ENCODE measurements at regions not wholly inside any gene's neighbourhood (a gene's known extent, or its start where the extent isn't known, plus 50 kb on each side); places are given as distances from the start of the nearest gene placed in this dataset.
A peak's percentile ranks its signal among the peaks of the same experiment; 100 is the strongest.
"Not testable (repeated sequence)": the region's sequence is repeated elsewhere in the genome, so short reads cannot be mapped to it uniquely, and the experiment has no call there.

DNA sequence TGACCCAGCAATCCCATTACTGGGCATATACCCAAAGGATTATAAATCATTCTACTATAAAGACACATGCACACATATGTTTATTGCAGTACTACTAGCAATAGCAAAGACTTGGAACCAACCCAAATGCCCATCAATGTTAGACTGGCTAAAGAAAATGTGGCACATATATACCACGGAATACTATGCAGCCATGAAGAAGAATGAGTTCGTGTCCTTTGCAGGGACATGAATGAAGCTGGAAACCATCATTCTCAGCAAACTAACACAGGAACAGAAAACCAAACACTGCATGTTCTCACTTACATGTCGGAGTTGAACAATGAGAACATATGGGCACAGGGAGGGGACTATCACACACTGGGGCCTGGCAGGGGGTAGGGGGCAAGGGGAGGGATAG is 183.0 kb downstream of the HACE1 start:
- DNase-seq (ENCODE audit: low read depth) = not testable (repeated sequence)

DNA sequence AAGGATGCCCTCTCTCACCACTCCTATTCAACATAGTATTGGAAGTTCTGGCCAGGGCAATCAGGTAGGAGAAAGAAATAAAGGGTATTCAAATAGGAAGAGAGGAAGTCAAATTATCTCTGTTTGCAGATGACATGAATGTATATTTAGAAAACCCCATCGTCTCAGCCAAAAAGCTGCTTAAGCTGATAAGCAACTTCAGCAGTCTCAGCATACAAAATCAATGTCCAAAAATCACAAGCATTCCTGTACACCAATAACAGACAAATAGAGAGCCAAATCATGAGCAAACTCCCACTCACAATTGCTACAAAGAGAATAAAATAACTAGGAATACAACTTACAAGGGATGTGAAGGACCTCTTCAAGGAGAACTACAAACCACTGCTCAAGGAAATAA is 184.6 kb downstream of the HACE1 start:
- not testable (repeated sequence) for DNase-seq (ENCODE audit: low read depth)

DNA sequence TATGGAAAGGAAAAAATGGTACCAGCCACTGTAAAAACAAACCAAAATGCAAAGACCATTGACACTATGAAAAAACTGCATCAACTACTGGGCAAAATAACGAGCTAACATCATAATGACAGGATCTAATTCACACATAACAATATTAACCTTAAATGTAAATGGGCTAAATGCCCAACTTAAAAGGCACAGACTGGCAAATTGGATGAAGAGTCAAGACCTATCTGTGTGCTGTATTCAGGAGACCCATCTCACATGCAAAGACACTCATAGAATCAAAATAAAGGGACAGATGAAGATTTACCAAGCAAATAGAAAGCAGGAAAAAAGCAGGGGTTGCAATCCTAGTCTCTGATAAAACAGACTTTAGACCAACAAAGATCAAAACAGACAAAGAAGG is 186.6 kb downstream of the HACE1 start:
- not testable (repeated sequence) for DNase-seq (ENCODE audit: low read depth)

DNA sequence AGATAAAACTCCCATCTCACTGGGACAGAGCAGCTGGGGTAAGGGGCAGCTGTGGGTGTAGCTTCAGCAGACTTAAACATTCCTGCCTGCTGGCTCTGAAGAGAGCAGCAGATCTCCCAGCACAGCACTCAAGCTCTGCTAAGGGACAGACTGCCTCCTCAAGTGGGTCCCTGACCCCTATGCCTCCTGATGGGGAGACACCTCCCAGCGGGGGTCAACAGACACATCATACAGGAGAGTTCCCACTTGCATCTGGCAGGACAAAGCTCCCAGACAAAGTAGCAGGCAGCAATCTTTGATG is 188.2 kb downstream of the HACE1 start:
- DNase-seq (ENCODE audit: low read depth) = not testable (repeated sequence)

DNA sequence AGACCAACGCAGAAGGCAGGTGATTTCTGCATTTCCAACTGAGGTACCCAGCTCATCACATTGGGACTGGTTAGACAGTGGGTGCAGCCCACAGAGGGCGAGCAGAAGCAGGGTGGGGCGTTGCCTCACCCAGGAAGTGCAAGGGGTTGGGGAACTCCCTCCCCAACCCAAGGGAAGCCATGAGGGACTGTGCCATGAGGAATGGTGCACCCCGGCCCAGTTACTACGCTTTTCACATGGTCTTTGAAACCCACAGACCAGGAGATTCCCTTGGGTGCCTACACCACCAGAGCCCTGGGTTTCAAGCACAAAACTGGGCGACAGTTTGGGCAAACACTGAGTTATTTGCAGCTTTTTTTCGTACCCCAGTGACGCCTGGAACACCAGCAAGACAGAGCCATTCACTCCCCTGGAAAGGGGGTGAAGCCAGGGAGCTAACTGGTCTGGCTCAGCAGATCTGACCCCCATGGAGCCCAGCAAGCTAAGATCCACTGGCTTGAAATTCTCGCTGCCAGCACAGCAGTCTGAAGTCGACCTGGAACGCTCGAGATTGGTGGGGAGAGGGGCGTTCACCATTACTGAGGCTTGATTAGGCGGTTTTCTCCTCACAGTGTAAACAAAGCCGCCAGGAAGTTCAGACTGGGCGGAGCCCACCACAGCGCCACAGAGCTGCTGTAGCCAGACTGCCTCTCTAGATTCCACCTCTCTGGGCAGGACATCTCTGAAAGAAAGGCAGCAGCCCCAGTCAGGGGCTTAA is 188.7 kb downstream of the HACE1 start:
- DNase-seq (ENCODE audit: low read depth) = not testable (repeated sequence)

DNA sequence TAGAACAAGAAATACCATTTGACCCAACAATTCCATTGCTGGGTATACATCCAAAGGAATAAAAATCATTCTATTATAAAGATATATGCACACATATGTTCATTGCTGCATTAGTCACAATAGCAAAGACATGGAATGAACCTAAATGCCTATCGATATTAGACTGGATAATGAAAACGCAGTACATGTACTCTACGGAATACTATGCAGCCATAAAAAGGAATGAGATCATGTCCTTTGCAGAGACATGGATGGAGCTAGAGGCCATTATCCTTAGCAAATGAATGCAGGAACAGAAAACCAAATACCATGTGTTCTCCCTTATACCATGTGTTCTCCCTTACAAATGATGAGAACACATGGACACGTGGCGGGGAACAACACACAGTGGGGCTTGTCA is 190.2 kb downstream of the HACE1 start:
- no peak for DNase-seq (ENCODE audit: low read depth)

DNA sequence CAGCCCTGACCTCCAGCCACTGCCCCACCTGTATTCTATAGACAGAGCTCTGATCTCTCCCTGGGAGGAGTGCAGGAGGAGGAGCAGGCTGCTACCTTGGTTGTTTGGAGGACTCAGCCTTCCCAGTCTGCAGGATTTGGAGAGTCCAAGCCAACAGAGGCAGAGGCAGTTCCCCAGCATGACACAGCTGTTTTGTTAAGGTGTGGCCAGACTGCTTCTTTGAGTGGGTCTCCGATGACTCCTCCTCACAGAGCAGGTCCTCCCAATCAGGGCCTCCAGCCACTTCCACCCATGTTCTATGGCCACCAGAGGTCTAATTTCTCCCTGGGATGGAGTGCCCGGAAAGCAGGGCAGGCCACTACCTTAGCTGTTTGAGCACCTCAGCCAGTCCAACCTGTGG is 203.5 kb downstream of the HACE1 start:
- no peak for DNase-seq (ENCODE audit: low read depth)

DNA sequence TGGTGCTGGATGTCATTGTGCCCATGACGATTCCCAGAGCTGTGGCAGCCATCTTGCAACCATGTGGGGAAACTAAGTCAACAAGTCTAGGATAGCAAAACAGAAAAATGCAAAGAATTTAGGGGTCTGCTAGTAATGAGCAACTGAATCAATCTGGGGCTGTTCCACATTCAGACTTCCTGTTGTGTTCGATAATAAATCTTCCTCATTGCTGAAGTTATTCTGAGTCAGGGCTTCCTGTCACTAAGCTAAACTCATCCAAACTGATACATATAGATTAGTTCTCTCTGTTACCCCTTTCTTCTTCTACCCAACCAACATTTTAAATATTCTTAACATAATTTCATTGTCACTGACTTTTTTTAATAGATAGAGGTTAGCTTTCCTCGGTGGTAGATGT is 205.9 kb downstream of the HACE1 start:
- no peak for DNase-seq (ENCODE audit: low read depth)

DNA sequence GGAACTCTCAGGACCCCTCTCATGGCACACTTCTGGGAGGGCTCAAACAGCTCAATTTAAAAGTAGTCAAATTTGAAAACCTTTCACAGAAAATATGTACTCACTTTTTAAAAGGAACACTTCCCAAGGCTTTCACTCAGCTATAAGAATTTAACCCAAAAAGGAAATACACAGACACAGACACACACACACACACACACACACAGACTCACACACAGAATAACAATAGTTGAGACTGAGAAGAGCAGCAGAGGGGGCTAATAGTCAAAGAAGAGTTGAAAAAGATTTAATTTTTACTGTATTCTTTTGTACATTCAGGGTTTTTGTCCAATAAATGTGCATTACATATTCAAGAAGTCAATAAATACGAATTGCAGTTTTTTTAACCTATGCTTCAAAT is 211.4 kb downstream of the HACE1 start:
- DNase-seq (ENCODE audit: low read depth) = no peak

DNA sequence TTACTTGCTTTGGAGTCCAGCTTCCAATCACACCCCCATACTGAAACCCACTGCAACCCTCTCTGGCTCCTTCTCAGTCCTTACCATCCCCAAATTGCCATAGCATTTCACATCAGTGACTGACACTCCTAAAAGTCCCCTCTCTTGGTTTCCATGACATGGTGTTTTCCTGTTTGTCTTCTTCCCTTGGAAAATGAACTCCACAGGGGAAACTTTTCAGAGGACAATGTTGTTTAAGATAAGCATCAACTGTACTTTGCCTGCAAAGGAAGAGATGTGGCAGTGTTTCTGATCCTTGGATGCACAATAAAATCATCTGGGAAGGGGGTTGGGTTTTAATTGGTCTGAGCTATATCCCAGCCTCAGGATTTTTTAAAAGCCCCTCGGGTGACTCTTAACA is 214.9 kb downstream of the HACE1 start:
- no peak for DNase-seq (ENCODE audit: low read depth)

DNA sequence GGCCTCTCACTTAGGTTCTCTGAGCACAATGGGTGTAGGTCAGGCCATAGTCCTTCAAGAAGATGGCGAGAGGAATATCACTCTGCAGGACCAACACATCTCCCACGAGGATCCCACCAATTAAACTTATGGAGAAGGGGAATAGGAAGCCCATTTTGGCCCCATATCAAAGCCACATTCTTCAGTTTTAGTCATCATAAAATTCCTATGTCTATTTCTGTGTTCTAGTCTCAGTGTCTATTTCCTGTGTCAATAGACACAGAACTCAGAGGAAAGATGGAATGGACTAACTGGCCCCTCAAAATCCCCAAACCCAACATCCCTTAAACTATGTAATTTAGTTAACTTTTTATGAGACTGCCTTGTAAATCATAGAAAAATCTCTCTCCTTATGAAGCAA is 216.8 kb downstream of the HACE1 start:
- no peak for DNase-seq (ENCODE audit: low read depth)

DNA sequence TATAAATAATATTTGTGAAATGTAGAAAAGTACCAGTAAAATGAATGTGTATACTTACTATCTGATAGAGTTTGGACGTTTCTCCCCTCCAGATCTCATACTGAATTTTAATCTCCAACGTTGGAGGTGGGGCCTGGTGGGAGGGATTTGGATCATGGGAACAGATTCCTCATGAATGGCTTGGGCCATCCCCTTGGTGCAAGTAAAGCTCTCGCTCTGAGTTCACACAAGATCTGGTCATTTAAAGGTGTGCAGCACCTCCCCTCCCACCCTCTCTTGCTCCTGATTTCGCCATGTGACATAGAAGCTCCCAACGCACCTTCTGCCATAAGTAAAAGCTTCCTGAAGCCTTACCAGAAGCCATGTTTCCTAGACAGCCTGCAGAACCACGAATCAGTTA is 219.0 kb downstream of the HACE1 start:
- no peak for DNase-seq (ENCODE audit: low read depth)

DNA sequence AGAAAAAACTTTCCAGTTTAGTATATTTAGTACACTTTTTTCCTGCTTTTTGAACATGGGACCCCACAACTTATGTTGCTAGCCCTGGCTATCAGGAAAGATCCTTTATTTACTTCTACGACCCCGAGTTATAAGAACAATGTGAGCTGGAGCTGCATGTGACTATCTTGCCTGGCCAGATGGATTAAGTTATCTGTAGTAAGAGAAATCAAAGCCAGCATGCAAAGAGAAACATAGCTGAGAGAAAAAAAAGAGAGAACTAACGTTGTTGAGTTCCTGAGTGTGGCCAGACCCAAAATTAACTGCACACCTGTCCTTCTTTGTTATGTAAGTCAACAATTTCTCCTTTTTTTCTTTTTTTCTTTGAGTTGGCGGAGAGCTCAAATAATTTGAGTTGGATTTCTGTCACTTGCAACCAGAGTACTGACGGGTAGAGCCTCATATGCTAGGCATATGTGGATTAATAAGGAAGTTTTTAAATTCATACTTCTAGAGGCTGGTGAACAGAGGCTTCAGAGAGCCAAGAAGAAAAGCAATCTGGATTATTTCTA is 219.5 kb downstream of the HACE1 start:
- DNase-seq (ENCODE audit: low read depth) = peak; percentile 45

DNA sequence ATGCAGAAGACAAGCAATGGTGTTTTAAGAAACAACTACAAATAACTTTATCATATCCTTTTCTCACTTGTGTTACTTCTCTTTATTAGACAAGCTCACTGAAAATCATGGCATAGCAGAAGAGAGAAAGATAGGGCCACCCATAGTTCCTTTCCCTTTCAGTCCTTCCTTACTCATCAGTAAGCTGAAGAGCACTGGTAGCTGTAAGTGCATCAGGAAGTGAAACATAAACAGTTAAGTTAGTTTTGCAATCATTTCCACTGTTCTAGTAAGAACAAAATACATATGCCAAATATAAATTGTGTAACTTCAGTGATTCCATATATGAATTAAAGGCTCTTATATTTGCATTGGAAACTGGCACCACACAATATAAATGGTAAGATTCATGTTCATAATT is 220.1 kb downstream of the HACE1 start:
- DNase-seq (ENCODE audit: low read depth) = peak; percentile 88

DNA sequence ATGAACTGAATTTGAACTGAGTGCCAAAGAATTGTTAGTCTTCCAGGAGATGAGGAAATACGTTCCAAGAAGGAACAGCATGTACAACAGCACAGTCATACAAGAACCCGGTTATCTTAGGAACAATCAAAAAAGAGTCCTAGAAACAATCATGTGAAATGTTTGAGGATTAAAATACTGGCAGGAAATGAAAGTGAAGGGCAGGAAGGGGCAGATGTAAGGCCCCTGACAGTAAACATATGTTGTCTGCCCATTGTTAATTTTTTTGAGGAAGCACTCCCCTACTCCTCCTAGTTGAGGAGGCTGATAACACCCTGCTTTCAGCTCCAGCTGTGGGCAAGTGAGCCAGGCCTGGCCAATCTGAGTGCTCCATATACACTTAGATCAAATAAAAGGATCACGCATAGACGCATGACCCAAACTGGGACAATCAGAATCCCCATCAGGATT is 220.9 kb downstream of the HACE1 start:
- peak; percentile 97 for DNase-seq (ENCODE audit: low read depth)

DNA sequence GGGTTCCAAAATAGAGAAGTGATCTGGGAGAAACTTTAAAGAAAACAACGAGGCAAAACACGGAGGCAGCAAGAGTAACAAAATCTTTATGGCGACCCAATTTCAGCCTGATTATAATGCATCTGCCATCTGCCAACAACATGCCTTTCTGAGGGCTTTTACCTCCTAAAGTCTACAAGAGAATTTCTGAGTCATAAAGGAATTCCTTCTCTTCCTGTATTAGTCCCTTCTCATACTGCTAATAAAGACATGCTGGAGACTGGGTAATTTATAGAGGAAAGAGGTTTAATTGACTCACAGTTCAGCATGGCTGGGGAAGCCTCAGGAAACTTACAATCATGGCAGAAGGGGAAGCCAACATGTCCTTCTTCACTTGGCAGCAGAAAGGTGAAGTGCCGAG is 226.6 kb downstream of the HACE1 start:
- peak; percentile 46 for DNase-seq (ENCODE audit: low read depth)

DNA sequence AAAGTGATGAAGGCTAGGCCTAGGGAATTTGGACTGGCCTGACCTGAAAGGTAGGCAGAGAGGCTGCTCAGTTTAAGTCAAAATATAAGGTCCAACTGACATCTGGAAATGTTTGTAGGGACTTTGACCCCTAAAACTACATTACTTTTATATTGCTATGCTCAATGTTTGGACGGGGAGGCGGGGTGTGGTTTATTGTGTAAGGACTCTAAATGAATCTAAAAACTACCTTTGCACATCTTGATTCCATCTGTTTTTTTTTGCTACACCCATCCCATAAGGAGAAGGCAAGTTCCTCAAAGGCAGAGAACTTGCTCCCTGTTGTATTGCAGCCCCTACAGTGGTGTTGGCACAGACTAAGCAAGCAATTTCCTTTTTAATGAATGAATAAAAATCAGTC is 227.1 kb downstream of the HACE1 start:
- DNase-seq (ENCODE audit: low read depth) = no peak

DNA sequence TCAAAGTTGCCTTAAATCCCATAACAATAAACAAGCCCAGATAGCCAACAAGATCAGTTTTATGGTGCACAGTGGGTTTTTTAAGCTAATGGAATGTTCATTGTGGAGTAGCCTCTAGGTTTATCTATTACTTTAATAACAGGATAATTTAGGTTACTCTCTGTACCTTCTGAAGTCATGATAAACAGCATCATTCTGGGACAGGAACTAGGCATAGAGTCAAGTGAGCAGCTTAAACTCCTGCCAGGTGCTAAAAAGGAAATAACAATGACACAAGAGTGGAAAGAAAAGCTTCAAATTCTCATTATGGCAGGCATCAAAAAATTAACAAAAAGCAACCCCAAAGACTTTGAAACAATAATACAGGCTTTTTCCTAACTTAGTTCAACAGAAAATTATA is 228.8 kb downstream of the HACE1 start:
- no peak for DNase-seq (ENCODE audit: low read depth)

DNA sequence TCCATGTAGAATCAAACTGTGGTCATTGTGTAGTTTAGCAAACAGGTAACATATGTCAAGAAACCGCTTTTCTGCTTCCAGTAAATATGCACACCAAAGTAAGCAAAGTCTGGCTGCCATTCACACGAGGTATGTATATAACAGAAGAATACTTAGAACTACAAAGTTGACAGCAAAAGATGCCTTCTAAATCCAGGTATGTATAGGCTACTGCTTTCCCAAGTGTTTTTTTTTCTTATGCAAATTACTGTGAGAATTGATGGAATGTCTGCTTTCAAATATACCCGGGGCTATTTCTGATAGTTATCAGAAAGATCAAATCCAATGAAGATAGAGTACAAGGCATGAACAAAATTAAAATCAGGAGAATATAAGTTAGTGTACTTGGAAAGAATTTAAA is 229.2 kb downstream of the HACE1 start:
- DNase-seq (ENCODE audit: low read depth) = no peak

DNA sequence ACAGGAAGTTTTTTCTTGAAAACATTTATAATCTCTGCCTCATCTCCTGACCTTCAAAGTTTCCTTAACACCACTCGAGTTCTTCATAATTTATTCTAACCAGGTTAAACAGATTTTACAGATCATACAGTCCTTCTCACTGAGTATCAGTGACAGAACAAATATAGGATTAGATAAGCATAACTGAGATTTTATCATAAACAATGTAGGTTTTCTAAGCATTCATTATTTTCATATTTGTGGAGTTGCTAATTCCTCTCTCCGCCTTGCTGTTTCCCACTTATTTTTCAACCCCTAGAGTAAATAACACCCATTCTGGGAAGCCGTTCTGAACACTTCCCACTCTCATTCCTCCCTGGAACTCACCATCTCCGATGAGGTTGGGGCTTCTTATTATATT is 229.9 kb downstream of the HACE1 start:
- peak; percentile 37 for DNase-seq (ENCODE audit: low read depth)

DNA sequence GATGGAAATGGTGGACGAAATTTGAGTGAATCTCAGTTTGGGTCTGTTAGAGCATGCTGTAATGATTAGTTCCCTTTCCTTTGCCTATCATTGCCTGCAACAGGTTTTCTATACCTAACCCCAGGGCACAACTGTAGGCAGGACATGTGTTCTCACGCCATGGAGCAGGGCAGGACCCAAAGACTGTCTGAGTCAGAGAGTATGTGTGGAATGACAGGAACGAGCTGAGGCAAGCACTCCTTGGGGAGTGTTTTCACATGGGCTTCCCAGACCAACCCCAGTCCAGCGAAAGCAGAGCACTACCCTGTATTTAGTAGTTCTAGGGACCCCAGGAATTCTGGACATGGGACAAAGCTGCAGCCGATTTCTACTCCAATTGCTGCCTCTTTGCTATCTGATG is 234.2 kb downstream of the HACE1 start:
- DNase-seq (ENCODE audit: low read depth) = peak; percentile 88

DNA sequence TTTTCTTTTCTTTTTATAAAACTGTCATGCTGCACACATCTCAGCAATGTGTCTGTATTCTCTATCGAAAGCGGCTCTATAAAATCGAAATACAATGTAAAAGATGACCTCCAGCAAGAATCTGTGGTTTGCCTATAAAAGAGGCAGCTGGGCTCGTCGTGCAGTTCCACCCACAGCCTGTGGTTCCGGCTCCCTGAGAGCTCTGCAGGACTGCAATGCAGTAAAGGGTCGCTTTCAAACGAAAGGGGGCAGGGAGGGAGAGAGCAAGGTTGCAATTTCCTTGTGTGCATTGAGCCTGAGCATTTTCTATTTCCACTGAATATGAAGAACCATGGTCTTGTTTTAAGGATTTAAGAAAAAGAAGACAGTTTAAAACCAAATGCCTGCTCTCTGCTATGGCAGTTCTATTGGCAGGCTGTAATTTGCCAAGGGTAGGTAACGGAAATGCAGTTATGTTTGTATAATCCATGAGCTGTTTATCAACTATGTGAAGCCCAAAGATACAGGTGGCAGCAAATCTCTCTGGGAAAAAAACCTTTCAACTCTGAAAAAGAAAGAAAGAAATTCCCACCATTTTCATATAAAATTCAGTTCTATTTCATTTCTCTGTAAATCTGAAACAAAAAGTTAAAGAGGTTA is 236.5 kb downstream of the HACE1 start:
- no peak for DNase-seq (ENCODE audit: low read depth)

DNA sequence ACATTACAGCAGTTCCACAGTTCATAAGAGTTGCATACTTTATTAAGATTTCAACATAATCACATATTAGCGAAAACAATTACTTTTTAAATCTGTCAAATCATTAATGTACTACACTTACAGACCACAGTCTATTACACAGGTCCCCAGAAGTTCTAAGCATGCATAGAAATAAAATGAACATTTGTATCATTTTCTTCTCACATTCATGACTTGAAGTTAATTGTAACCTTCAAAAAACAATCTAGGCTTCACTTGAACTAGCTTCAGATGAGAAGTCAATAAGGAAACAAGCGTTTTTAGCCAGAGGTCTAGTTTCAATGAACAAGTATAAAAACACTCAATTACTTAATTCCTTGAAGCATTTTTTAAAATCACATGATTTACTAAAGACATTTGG is 238.3 kb downstream of the HACE1 start:
- no peak for DNase-seq (ENCODE audit: low read depth)

DNA sequence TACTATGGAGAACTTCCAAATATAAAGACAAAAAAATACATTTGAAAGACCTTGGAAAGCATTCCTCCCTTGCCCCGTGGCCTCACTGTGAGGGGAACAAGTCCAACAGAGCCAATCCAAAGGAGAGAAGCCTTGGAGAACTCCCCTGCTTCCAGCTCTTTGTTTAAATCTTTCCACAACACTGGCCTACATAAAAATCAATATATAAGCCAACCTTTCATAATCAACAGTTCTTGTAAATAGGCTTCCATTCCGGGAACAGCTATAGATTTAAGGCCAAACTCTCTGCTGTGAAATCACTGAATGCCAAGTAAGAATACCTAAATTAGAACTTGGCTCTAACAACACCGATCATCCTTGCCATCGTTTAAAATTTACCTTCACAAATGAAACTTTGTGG is 242.1 kb downstream of the HACE1 start:
- no peak for DNase-seq (ENCODE audit: low read depth)
